Activated gamma-delta T cell treated with anti-CD3 and anti-CD28 coated beads, Interleukin-2, amount 50 U/mL, for 16 hours (primary cell): ENCODE measurements at regions not wholly inside any gene's neighbourhood (a gene's known extent, or its start where the extent isn't known, plus 50 kb on each side); places are given as distances from the start of the nearest gene placed in this dataset.

Experiments used
- DNase-seq: peaks from one replicate; pipeline ENCODE4 v3.0.0-alpha.2; 2020; ENCODE audit warnings: low read depth

GRCh38 chr12:41888285-41888684 is 256.4 kb downstream of the GXYLT1 start:
- no peak for DNase-seq

GRCh38 chr12:41881891-41882805 is 262.5 kb downstream of the GXYLT1 start:
- no peak for DNase-seq

DNA sequence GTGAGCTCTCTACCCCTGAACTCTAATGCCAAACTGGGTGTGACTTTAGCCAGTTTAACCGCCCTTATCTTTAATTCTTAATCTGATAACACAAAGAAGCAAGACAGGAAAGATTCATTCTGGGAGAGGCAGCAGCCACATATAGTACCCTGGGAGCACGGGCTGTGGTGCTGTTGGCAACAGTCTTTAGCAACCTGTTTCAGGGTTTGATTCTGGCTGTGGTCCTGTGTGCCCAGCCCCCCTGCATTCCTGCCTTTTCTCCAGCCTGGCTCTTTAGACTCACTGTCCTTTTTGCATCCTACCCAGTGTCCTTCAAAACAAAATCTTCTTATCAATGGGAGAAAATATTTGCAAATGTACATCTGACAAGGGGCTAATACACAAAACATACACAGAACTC is 275.2 kb downstream of the GXYLT1 start:
- no peak for DNase-seq

GRCh38 chr12:41866878-41867430 is 277.7 kb downstream of the GXYLT1 start:
- DNase-seq = no peak

GRCh38 chr12:41856228-41856627 is 288.4 kb downstream of the GXYLT1 start:
- no peak for DNase-seq

- no peak for DNase-seq
Measured at GRCh38 chr12:41850046-41850445, 294.6 kb downstream of the GXYLT1 start.

- no peak for DNase-seq
Measured at GRCh38 chr12:41846718-41847117, 298.0 kb downstream of the GXYLT1 start.

DNA sequence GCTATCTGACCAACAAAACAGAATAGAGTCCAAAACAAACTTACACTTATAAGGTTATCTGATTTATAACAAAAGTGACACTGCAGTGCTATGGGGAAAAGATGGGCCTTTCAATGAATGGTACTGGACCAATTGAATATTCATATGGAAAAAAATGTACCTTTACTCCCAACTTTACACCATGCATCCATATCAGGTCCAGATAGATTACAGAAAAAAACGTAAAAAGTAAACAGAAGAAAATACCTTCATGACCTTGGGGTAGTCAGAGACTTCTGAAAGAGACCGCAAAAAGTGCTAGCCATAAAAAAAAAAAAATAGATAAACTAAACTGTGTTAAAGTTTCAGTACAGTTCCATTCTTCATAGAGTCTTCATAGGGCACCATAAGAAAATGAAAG is 308.3 kb downstream of the GXYLT1 start:
- DNase-seq = no peak

DNA sequence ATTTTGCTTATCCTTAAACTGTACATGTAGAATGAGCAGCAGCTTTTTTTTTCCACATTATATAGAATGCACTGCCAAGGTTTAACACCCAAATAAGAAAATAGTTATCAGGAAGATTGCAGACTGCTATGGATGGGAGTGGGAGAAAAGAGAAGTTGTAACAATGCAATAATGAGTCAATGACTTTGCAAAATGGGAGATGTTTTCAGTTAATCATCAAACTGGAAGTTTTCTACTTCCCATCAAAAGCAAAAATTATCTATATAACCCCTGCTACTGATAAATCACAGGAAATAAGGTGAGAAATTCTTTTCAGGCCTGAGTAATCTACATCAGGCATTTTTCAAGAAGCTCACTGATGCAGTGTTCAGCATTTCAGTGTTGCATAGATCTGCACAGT is 309.1 kb downstream of the GXYLT1 start:
- DNase-seq = no peak

- no peak for DNase-seq
Measured at GRCh38 chr12:41819948-41820347, 324.7 kb downstream of the GXYLT1 start.

GRCh38 chr12:41804026-41804425 is 340.6 kb downstream of the GXYLT1 start:
- no peak for DNase-seq

DNA sequence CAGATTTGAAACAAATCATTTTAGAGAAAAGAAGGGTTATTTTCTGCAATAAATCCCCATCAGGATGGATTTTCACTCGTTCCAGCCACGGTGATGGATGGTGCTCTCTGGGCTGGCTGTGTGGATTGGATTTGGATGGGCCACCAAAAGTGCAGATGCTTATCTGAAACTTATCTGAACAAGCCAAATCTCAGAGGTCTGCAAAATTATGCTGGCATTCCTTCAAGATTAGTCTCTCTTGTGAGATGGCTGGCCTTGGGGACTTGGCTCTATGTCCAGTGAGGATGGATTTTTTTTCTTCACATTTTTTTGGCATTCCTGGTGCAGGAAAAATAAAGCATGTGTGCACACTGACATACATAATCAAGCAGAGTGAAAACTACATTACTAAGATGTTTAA is 341.9 kb downstream of the GXYLT1 start:
- no peak for DNase-seq

- DNase-seq = no peak
Measured at GRCh38 chr12:41801261-41801660, 343.4 kb downstream of the GXYLT1 start.

- DNase-seq = no peak
Measured at GRCh38 chr12:41799671-41800070, 345.0 kb downstream of the GXYLT1 start.

- no peak for DNase-seq
Measured at GRCh38 chr12:41795910-41796309, 348.8 kb downstream of the GXYLT1 start.

- DNase-seq = no peak
Measured at GRCh38 chr12:41795051-41795600, 349.5 kb downstream of the GXYLT1 start.

- no peak for DNase-seq
Measured at GRCh38 chr12:41794336-41794735, 350.3 kb downstream of the GXYLT1 start.

DNA sequence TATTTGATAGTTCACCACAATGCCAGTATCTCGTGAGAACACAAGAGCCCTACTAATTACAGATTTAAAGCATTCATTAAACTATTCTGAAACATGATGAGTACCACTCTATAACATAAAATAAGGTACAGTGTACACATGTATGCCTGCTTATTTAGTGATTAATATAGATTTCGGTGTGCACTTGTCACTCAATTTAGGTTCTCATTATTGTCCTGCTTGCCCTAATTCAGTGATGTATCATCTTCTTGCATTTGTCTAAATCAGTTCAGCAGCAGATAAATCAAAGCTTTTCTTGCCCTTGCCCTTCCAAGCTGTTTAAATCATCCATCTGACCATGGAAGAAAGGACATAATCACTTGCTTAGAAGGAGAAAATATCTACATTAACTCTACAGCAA is 359.7 kb downstream of the GXYLT1 start:
- no peak for DNase-seq

DNA sequence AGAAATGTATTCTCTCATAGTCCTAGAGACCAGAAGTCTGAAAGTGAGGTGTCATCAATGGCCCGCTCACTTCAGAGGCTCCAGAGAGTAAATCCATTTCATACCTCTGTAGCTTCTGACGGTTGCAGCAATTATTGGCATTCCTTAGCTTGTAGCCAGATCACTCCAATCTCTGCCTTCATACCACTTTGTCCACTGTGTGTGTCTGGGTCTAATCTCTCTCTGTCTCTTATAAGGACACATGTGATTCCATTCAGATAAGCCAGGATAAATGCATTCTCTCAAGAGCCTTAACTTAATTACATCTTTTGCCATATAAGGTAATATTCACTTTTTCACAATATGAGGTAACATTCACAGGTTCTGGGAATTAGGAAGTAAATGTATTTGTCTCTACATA is 365.7 kb downstream of the GXYLT1 start:
- DNase-seq = no peak

- no peak for DNase-seq
Measured at GRCh38 chr12:41777064-41777790, 367.4 kb downstream of the GXYLT1 start.

GRCh38 chr12:41772478-41772877 is 372.2 kb downstream of the GXYLT1 start:
- DNase-seq = no peak

DNA sequence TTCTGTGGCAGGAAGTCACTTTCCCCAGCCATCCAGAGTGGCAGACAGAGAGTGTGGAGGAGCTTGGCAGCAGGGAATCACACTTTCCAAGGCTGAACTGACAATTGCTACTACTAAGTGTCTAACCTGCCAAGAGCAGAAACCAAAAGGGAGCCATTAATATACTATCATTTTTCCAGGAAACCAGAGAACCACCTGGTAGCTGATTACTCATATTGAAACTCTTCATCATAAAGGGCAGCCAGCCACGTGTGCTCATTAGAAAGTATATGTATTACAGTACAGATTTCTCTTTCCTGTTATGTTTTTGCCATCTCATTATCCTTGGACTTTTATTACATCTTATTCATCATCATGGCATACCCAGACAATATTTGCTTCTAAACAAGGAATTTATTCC is 374.9 kb downstream of the GXYLT1 start:
- DNase-seq = no peak

DNA sequence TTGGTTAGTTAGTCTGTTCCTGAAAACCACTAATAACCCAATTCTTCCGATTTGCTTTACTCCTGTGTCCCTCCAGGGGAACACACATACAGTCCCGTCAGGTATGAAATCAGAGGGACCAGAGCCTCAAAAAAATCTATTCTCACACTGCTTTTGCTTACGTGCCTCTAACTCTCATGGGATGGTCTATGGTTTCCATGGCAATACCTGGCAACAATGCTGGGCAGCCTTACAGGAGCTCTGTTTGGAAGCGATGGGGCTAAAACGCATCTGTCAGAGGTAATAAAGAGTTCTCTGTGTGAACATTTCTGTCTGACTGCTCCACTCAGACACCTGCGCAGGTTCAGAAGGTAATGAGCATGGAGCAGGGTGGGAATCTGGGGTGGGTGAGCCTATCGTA is 376.2 kb downstream of the GXYLT1 start:
- no peak for DNase-seq
